ENCODE measurements at regions not wholly inside any gene's neighbourhood (a gene's known extent, or its start where the extent isn't known, plus 50 kb on each side); places are given as distances from the start of the nearest gene placed in this dataset.
"Not testable (repeated sequence)": the region's sequence is repeated elsewhere in the genome, so short reads cannot be mapped to it uniquely, and the experiment has no call there.

DNA sequence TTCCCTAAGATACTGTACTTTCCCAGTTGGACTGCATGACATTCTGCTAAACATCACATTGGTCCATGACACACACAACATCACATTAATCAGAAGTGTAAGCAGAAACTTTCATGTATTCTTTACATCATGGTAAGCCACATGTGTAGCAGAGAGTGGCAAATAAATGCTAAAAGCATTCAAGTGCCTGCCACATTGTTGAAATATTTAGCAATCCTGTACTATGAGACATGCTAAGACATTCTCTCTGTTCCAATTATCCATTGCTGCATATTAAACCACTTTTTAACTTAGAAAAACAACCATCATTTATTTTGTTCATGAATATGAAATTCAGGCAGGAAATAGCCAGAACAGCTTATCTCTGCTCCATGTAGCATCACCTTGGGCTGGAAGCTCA, 207.7 kb upstream of the GJE1 start:
- no peak overlapping the region for H3K4me3 ChIP-seq (ENCODE audit: insufficient read length, low read depth)
- H3K4me1 ChIP-seq (ENCODE audit: insufficient read depth, insufficient read length), result no peaks in the 10 kb centered on the region
- no peaks in the 10 kb centered on the region for H3K27me3 ChIP-seq (ENCODE audit: insufficient read depth, insufficient read length)
- no peaks in the 10 kb centered on the region; the same call in 1 of the 2 replicates for H3K9me3 ChIP-seq (ENCODE audit: insufficient read depth, low read length)
- no peak for DNase-seq (ENCODE audit: low read depth, low spot score)
- H3K36me3 ChIP-seq (ENCODE audit: insufficient read depth, insufficient read length, low read length), result no peaks in the 10 kb centered on the region
- TF ChIP-seq SUZ12 (IDR thresholded peaks at IDR 0.05; ENCODE audit: extremely low read depth, insufficient read depth, insufficient read length), result no peak
- TF ChIP-seq YY1 (IDR thresholded peaks at IDR 0.05; ENCODE audit: insufficient read depth, insufficient read length), result no peak
- no peak for TF ChIP-seq ZNF274 (IDR thresholded peaks at IDR 0.05; ENCODE audit: low read depth, low read length)
- no peak overlapping the region for H3K9ac ChIP-seq (ENCODE audit: insufficient read length, low read depth)

DNA sequence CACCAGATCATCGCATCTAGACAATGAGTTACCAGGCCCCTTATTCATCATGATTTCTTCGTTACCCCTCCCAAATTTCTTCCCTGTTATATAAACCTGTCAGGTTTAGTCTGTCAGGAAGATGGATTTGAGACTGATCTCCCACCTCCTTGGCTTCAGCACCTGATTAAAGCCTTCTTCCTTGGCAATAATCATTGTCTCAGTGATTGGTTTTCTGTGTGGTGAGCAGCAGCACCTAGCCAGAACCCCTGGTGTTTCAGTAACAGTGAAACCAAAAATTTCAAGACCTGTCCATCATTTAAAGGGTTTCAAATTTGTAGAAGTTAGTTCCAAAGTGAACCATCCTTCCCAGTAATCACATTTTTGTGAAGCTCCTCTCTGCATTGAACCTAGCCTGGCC, 209.8 kb upstream of the GJE1 start:
- TF ChIP-seq ZNF274 (IDR thresholded peaks at IDR 0.05; ENCODE audit: low read depth, low read length) (no peak), SUZ12 (IDR thresholded peaks at IDR 0.05; ENCODE audit: extremely low read depth, insufficient read depth, insufficient read length) (no peak), YY1 (IDR thresholded peaks at IDR 0.05; ENCODE audit: insufficient read depth, insufficient read length) (no peak)
- H3K4me1 ChIP-seq (ENCODE audit: insufficient read depth, insufficient read length), result no peaks in the 10 kb centered on the region
- DNase-seq (ENCODE audit: low read depth, low spot score), result no peak

DNA sequence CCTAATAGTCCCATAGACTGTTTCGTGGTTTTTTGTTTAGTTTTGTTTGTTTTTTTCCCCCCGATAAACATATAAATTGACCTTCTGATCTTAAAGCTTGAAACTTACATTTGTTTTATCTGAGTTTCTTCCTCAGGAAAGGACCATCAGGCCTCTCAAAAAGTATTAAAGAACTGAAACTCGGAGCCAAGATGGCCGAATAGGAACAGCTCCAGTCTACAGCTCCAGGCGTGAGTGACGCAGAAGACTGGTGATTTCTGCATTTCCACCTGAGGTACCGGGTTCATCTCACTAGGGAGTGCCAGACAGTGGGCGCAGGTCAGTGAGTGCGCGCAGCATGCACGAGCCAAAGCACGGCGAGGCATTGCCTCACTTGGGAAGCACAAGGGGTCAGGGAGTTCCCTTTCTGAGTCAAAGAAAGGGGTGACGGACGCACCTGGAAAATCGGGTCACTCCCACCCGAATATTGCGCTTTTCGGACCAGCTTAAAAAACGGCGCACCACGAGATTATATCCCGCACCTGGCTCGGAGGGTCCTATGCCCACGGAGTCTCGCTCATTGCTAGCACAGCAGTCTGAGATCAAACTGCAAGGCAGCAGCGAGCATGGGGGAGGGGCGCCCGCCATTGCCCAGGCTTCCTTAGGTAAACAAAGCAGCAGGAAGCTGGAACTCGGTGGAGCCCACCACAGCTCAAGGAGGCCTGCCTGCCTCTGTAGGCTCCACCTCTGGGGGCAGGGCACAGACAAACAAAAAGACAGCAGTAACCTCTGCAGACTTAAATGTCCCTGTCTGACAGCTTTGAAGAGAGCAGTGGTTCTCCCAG, 215.8 kb upstream of the GJE1 start:
- H3K36me3 ChIP-seq (ENCODE audit: insufficient read depth, insufficient read length, low read length); H3K4me3 ChIP-seq (ENCODE audit: insufficient read length, low read depth); H3K9me3 ChIP-seq (ENCODE audit: insufficient read depth, low read length); H3K4me1 ChIP-seq (ENCODE audit: insufficient read depth, insufficient read length); H3K27me3 ChIP-seq (ENCODE audit: insufficient read depth, insufficient read length); H3K9ac ChIP-seq (ENCODE audit: insufficient read length, low read depth): not testable (repeated sequence)
- peak; percentile 2 for DNase-seq (ENCODE audit: low read depth, low spot score)

More for the DNA sequence above, 209.8 kb upstream of the GJE1 start:
- Histone ChIP-seq H3K9ac (ENCODE audit: insufficient read length, low read depth) (no peak overlapping the region), H3K9me3 (ENCODE audit: insufficient read depth, low read length) (no peaks in the 10 kb centered on the region; the same call in 1 of the 2 replicates), H3K36me3 (ENCODE audit: insufficient read depth, insufficient read length, low read length) (no peaks in the 10 kb centered on the region), H3K27me3 (ENCODE audit: insufficient read depth, insufficient read length) (no peaks in the 10 kb centered on the region), H3K4me3 (ENCODE audit: insufficient read length, low read depth) (no peak overlapping the region)

DNA sequence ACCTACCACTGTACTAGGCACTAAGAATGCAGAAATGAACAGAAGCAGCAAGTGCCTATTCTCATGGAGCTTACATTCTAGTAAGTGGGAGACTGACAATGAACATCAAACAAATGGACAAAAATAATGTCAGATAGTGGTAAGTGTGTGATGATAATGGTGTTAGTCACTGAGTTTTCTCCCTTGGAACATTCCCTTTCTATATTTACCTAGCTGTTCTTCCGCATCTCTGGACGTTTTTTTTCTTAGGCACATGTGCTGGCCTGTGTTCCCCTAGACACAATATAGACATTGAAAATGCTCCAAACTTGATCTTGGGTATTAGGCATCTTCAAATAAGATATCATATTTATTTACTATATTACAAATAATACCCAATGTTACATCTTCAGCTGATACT, 218.1 kb upstream of the GJE1 start:
- Histone ChIP-seq H3K4me1 (ENCODE audit: insufficient read depth, insufficient read length) (no peaks in the 10 kb centered on the region), H3K36me3 (ENCODE audit: insufficient read depth, insufficient read length, low read length) (no peaks in the 10 kb centered on the region), H3K4me3 (ENCODE audit: insufficient read length, low read depth) (no peak overlapping the region), H3K9ac (ENCODE audit: insufficient read length, low read depth) (no peak overlapping the region), H3K9me3 (ENCODE audit: insufficient read depth, low read length) (no peaks in the 10 kb centered on the region), H3K27me3 (ENCODE audit: insufficient read depth, insufficient read length) (no peaks in the 10 kb centered on the region)
- no peak for DNase-seq (ENCODE audit: low read depth, low spot score)
- TF ChIP-seq YY1 (IDR thresholded peaks at IDR 0.05; ENCODE audit: insufficient read depth, insufficient read length), result no peak
- no peak for TF ChIP-seq ZNF274 (IDR thresholded peaks at IDR 0.05; ENCODE audit: low read depth, low read length)
- no peak for TF ChIP-seq SUZ12 (IDR thresholded peaks at IDR 0.05; ENCODE audit: extremely low read depth, insufficient read depth, insufficient read length)

DNA sequence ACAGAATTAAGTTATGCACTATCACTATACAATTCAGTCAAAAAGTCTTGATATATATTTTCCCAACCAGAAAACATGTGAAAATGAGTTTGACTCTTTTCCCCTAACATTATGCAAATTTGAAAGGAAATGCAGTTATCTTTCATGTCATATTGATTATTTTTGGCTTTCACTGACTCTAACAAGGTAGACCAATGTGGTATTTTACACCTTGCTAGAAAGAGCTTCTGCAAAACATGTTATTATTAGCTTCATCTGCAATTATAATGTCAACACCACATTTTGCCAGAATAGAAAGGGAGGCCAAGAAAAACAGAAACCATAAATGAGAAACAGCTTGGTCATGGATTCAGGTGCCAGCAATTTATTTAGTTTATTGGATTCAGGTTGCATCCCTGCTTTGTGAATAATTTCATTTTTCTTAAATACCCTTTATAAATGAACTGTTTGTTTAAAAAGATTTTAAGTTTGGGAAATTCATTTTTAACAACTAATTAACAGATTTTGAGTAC, 226.1 kb upstream of the GJE1 start:
- no peak overlapping the region for H3K4me3 ChIP-seq (ENCODE audit: insufficient read length, low read depth)
- H3K36me3 ChIP-seq (ENCODE audit: insufficient read depth, insufficient read length, low read length), result no peaks in the 10 kb centered on the region
- no peak for TF ChIP-seq YY1 (IDR thresholded peaks at IDR 0.05; ENCODE audit: insufficient read depth, insufficient read length)
- no peak for TF ChIP-seq SUZ12 (IDR thresholded peaks at IDR 0.05; ENCODE audit: extremely low read depth, insufficient read depth, insufficient read length)
- TF ChIP-seq ZNF274 (IDR thresholded peaks at IDR 0.05; ENCODE audit: low read depth, low read length), result no peak
- H3K9ac ChIP-seq (ENCODE audit: insufficient read length, low read depth), result no peak overlapping the region
- H3K4me1 ChIP-seq (ENCODE audit: insufficient read depth, insufficient read length), result no peaks in the 10 kb centered on the region
- H3K9me3 ChIP-seq (ENCODE audit: insufficient read depth, low read length), result no peaks in the 10 kb centered on the region
- no peaks in the 10 kb centered on the region for H3K27me3 ChIP-seq (ENCODE audit: insufficient read depth, insufficient read length)
- no peak for DNase-seq (ENCODE audit: low read depth, low spot score)

DNA sequence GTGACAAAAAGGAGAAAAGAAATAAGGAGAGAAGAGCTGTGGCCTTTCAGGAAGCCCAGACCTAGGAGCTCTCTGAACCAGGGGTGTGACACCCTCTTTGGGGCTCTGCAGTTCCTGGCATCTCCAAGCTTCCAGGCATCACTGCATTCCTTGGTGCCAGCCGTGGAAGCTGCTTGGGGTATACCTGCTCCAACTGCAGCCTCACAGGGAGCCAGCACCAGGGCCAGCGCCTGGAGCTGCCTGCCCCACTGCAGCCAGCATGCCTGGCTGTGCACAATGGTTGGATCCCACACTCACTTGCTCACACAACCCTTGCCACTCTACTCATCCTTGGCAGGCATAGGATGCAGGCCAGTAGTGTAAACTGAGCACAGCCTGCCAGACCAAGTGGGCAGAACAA, 242.1 kb upstream of the GJE1 start:
- no peak for TF ChIP-seq SUZ12 (IDR thresholded peaks at IDR 0.05; ENCODE audit: extremely low read depth, insufficient read depth, insufficient read length)
- no peak for TF ChIP-seq YY1 (IDR thresholded peaks at IDR 0.05; ENCODE audit: insufficient read depth, insufficient read length)
- TF ChIP-seq ZNF274 (IDR thresholded peaks at IDR 0.05; ENCODE audit: low read depth, low read length), result no peak
- H3K27me3 ChIP-seq (ENCODE audit: insufficient read depth, insufficient read length), result no peaks in the 10 kb centered on the region
- no peaks in the 10 kb centered on the region; the same call in 1 of the 2 replicates for H3K9me3 ChIP-seq (ENCODE audit: insufficient read depth, low read length)
- H3K36me3 ChIP-seq (ENCODE audit: insufficient read depth, insufficient read length, low read length), result no peaks in the 10 kb centered on the region
- no peaks in the 10 kb centered on the region for H3K4me1 ChIP-seq (ENCODE audit: insufficient read depth, insufficient read length)
- H3K9ac ChIP-seq (ENCODE audit: insufficient read length, low read depth), result no peak overlapping the region
- no peak overlapping the region for H3K4me3 ChIP-seq (ENCODE audit: insufficient read length, low read depth)
- no peak for DNase-seq (ENCODE audit: low read depth, low spot score)

DNA sequence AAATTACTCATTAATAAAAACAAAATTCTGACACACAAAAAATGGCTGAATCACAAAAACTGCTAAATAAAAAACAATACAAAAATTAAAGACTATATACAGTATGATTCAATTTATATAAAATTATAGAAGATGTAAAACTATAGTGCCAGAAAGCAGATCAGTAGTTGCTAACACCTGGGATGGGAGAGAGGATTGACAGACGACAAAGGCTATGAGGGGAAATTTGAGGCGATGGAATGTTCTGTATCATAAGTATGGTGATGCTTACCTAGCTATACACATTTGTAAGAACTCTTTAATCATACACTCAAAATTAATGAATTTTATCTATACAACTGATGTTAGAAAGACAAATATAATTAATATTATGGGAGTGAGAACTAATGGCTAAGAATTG, 247.9 kb upstream of the GJE1 start:
- TF ChIP-seq YY1 (IDR thresholded peaks at IDR 0.05; ENCODE audit: insufficient read depth, insufficient read length), result no peak
- TF ChIP-seq ZNF274 (IDR thresholded peaks at IDR 0.05; ENCODE audit: low read depth, low read length), result no peak
- TF ChIP-seq SUZ12 (IDR thresholded peaks at IDR 0.05; ENCODE audit: extremely low read depth, insufficient read depth, insufficient read length), result no peak
- Histone ChIP-seq H3K36me3 (ENCODE audit: insufficient read depth, insufficient read length, low read length) (no peaks in the 10 kb centered on the region), H3K4me3 (ENCODE audit: insufficient read length, low read depth) (no peak overlapping the region)

More for the DNA sequence above, 247.9 kb upstream of the GJE1 start:
- no peaks in the 10 kb centered on the region for H3K27me3 ChIP-seq (ENCODE audit: insufficient read depth, insufficient read length)
- no peaks in the 10 kb centered on the region for H3K4me1 ChIP-seq (ENCODE audit: insufficient read depth, insufficient read length)
- no peaks in the 10 kb centered on the region for H3K9me3 ChIP-seq (ENCODE audit: insufficient read depth, low read length)
- H3K9ac ChIP-seq (ENCODE audit: insufficient read length, low read depth), result no peak overlapping the region
- DNase-seq (ENCODE audit: low read depth, low spot score), result no peak
